ENCODE measurements at regions not wholly inside any gene's neighbourhood (a gene's known extent, or its start where the extent isn't known, plus 50 kb on each side); places are given as distances from the start of the nearest gene placed in this dataset.

DNA sequence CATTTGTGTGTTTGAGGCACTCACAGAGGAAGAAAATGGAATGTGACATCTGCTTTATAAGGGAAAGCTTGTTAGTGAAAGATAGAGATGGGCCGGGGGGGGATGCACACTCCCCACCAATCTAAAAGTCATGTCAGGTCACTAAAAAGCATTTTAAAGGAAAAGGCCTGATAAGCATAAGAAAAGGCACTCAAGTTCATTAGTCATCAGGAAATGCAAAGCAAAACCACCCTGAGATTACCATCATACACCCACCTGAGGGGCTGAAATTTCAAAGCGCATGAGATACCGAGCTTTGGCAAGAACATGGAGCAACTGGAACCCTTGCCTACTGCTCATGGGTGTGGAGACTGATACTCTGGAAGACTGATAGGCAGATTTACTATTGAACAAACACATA lies 77.9 kb upstream of the ANO1 start:
- no peak for DNase-seq
- ATAC-seq (ENCODE audit: low FRiP score), result no peak
- intact Hi-C loops (cut with DNase I), result no loop called here
- H3K9me3 ChIP-seq (ENCODE audit: control insufficient read depth, low read length), result no peaks in the 10 kb centered on the region
- no peaks in the 10 kb centered on the region for H3K27me3 ChIP-seq (ENCODE audit: control insufficient read depth in 1 of 2, insufficient read depth in 2 of 2, low read length in 1 of 2)
- H3K4me1 ChIP-seq (ENCODE audit: control insufficient read depth in 1 of 2, insufficient read depth in 2 of 2, low read length in 2 of 2), result no peaks in the 10 kb centered on the region
- H3K36me3 ChIP-seq (ENCODE audit: control insufficient read depth in 1 of 2, insufficient read depth in 2 of 2, low read length in 1 of 2), result no peaks in the 10 kb centered on the region
- no peak overlapping the region for H3K27ac ChIP-seq (ENCODE audit: low read depth in 1 of 2, low read length in 2 of 2)
- no peak overlapping the region for H3K4me3 ChIP-seq (ENCODE audit: low read length in 2 of 2)
- 39 to 42% methylated on average over 3 of the region's 3 CpGs for WGBS, 2 donors

DNA sequence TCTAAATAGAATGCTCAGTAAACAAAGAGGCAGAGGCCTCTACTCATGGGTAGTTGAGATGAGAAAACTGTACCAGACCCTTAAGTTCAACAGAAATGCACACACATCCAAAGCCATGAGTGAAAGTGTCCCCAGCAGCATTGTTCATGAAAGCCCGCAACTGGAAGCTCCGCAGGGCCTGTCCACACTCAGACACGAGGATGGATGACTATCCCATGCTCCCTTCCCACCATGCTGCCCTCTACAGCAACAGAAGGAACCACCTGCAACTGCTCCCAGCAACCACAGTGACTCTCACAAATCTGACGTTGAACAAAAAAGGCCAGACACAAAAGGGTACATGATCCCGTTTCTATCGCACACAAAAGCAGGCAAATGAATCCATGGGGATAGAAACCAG lies 76.9 kb upstream of the ANO1 start:
- no peak for DNase-seq
- Histone ChIP-seq H3K4me3 (ENCODE audit: low read length in 2 of 2) (no peak overlapping the region), H3K4me1 (ENCODE audit: control insufficient read depth in 1 of 2, insufficient read depth in 2 of 2, low read length in 2 of 2) (peaks cover 0 to 2% of the 10 kb centered on the region in 2 donors), H3K27ac (ENCODE audit: low read depth in 1 of 2, low read length in 2 of 2) (no peak overlapping the region), H3K36me3 (ENCODE audit: control insufficient read depth in 1 of 2, insufficient read depth in 2 of 2, low read length in 1 of 2) (no peaks in the 10 kb centered on the region), H3K27me3 (ENCODE audit: control insufficient read depth in 1 of 2, insufficient read depth in 2 of 2, low read length in 1 of 2) (no peaks in the 10 kb centered on the region), H3K9me3 (ENCODE audit: control insufficient read depth, low read length) (no peaks in the 10 kb centered on the region)
- ATAC-seq (ENCODE audit: low FRiP score), result no peak
- WGBS, 2 donors, result 84 to 93% methylated on average over 6 of the region's 6 CpGs
- intact Hi-C loops (cut with DNase I), result no loop called here

DNA sequence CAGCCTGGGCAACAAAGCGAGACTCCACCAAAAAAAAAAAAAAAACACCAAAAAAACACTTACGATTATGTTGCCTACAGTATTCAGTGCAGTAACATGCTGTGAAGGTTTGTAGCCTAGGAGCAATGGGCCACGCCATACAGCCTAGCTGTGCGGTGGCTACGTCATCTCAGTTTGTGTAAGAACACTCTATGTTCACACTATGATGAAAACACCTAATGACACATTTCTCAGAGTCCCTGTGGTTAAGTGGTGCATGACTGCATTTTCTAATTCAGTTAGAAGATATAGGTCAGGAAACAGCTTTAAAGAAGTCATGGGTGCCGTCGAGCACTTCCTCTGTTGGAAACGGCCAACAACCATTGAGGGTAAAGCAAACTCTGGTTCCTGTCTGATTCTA lies 75.7 kb upstream of the ANO1 start:
- H3K27ac ChIP-seq (ENCODE audit: low read depth in 1 of 2, low read length in 2 of 2), result no peak overlapping the region
- DNase-seq, result no peak
- H3K27me3 ChIP-seq (ENCODE audit: control insufficient read depth in 1 of 2, insufficient read depth in 2 of 2, low read length in 1 of 2), result no peaks in the 10 kb centered on the region
- no peak for ATAC-seq (ENCODE audit: low FRiP score)
- H3K4me1 ChIP-seq (ENCODE audit: control insufficient read depth in 1 of 2, insufficient read depth in 2 of 2, low read length in 2 of 2), result peaks cover 0 to 2% of the 10 kb centered on the region in 2 donors
- 84 to 95% methylated on average over 7 to 8 of the region's 8 CpGs for WGBS, 2 donors
- no peaks in the 10 kb centered on the region for H3K36me3 ChIP-seq (ENCODE audit: control insufficient read depth in 1 of 2, insufficient read depth in 2 of 2, low read length in 1 of 2)
- no peak overlapping the region for H3K4me3 ChIP-seq (ENCODE audit: low read length in 2 of 2)
- no peaks in the 10 kb centered on the region for H3K9me3 ChIP-seq (ENCODE audit: control insufficient read depth, low read length)
- intact Hi-C loops (cut with DNase I), result no loop called here

DNA sequence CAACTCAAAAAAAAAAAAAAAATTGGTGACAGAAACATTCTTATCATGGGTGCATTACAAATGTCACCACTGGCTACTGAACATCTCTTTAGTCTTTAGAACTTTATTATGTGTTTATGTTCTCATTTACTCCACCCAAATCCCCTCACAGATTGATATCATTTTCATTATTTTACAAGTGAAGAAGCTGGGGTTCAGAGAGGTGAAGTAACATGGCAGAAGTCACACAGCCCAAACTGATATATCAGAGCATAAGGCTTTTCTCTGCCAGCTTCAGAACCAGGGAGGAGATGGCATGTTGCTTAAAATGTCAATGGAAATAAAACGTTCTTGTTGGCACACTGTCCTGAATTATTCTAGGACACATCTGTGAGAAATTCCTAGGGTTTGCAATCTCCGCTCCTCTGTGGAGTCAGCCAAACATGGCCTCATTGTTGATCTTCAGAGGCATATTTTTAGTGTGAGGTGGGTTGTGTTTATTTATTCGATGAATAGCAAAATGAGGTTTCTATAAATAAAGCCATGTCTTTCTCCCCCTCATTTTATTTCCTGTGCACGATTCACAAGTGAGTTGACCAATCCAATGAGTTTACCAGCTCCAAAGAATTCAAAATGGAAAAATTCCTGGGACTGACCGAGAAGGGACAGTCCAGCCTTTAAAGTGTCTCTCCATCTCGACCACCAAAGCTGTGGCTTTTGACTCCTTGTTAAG lies 72.9 kb upstream of the ANO1 start:
- no peak for DNase-seq
- H3K27me3 ChIP-seq (ENCODE audit: control insufficient read depth in 1 of 2, insufficient read depth in 2 of 2, low read length in 1 of 2), result no peaks in the 10 kb centered on the region
- intact Hi-C loops (cut with DNase I), result loop anchor here in 1 of 2 donors (5.0 kb wide), 1 partner anchor 88 kb away; no protein-coding TSS in a partner anchor
- peaks cover 0 to 2% of the 10 kb centered on the region in 2 donors for H3K4me1 ChIP-seq (ENCODE audit: control insufficient read depth in 1 of 2, insufficient read depth in 2 of 2, low read length in 2 of 2)
- 3 to 7% methylated on average over 6 of the region's 6 CpGs for WGBS, 2 donors
- ATAC-seq (ENCODE audit: low FRiP score), result peak; percentile 40
- no peak overlapping the region for H3K4me3 ChIP-seq (ENCODE audit: low read length in 2 of 2)
- peak overlapping the region; percentile 38 to 85 for H3K27ac ChIP-seq (ENCODE audit: low read depth in 1 of 2, low read length in 2 of 2)
- H3K9me3 ChIP-seq (ENCODE audit: control insufficient read depth, low read length), result no peaks in the 10 kb centered on the region
- no peaks in the 10 kb centered on the region for H3K36me3 ChIP-seq (ENCODE audit: control insufficient read depth in 1 of 2, insufficient read depth in 2 of 2, low read length in 1 of 2)

DNA sequence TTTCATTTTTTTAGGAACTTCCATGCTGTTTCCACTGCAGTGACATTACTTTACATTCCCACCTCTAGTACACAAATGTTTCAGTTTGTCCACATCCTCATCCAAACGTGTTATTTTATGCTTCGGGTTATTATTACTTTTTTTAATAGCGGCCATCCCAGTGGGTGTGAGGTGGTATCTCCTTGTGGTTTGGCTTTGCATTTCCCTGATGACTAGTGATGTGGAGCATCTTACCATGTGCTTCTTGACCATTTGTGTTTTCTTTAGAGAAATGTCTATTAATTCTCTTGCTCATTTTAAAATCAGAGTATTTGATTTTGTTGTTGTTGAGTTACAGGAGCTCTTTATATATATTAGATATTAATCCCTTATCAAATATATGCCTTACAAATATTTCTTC lies 70.3 kb upstream of the ANO1 start:
- intact Hi-C loops (cut with DNase I), result loop anchor here in 1 of 2 donors (5.0 kb wide), 1 partner anchor 90 kb away; no protein-coding TSS in a partner anchor
- DNase-seq, result no peak
- Histone ChIP-seq H3K4me1 (ENCODE audit: control insufficient read depth in 1 of 2, insufficient read depth in 2 of 2, low read length in 2 of 2) (peaks cover 0 to 2% of the 10 kb centered on the region in 2 donors), H3K27me3 (ENCODE audit: control insufficient read depth in 1 of 2, insufficient read depth in 2 of 2, low read length in 1 of 2) (no peaks in the 10 kb centered on the region), H3K9me3 (ENCODE audit: control insufficient read depth, low read length) (no peaks in the 10 kb centered on the region), H3K36me3 (ENCODE audit: control insufficient read depth in 1 of 2, insufficient read depth in 2 of 2, low read length in 1 of 2) (no peaks in the 10 kb centered on the region), H3K4me3 (ENCODE audit: low read length in 2 of 2) (no peak overlapping the region), H3K27ac (ENCODE audit: low read depth in 1 of 2, low read length in 2 of 2) (no peak overlapping the region)
- no peak for ATAC-seq (ENCODE audit: low FRiP score)
- 83 to 92% methylated on average over 3 of the region's 3 CpGs for WGBS, 2 donors

DNA sequence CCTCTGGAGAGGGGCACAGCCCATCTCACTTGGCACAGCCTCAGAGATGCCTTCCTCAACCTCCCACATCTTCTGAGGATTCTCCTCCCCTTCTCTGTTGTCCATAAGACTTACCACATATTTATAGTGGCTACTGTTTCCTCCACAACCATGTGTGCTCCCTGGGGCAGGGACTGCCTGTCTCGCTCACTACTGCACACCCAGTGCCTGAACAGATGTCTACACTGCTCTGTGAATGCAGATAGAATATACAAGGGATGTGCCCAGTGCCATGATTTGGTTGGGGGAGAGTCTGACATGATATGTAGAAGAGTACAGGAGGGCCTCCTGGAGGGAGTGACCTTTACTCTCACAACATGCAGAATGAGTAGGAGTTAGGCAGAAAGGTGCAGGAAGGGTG lies 67.3 kb upstream of the ANO1 start:
- Histone ChIP-seq H3K4me1 (ENCODE audit: control insufficient read depth in 1 of 2, insufficient read depth in 2 of 2, low read length in 2 of 2) (no peaks in the 10 kb centered on the region), H3K9me3 (ENCODE audit: control insufficient read depth, low read length) (no peaks in the 10 kb centered on the region), H3K27me3 (ENCODE audit: control insufficient read depth in 1 of 2, insufficient read depth in 2 of 2, low read length in 1 of 2) (no peaks in the 10 kb centered on the region), H3K27ac (ENCODE audit: low read depth in 1 of 2, low read length in 2 of 2) (no peak overlapping the region), H3K4me3 (ENCODE audit: low read length in 2 of 2) (no peak overlapping the region), H3K36me3 (ENCODE audit: control insufficient read depth in 1 of 2, insufficient read depth in 2 of 2, low read length in 1 of 2) (no peaks in the 10 kb centered on the region)
- 97 to 100% methylated on average over 1 of the region's 1 CpG for WGBS, 2 donors
- intact Hi-C loops (cut with DNase I), result no loop called here
- DNase-seq, result no peak
- no peak for ATAC-seq (ENCODE audit: low FRiP score)

DNA sequence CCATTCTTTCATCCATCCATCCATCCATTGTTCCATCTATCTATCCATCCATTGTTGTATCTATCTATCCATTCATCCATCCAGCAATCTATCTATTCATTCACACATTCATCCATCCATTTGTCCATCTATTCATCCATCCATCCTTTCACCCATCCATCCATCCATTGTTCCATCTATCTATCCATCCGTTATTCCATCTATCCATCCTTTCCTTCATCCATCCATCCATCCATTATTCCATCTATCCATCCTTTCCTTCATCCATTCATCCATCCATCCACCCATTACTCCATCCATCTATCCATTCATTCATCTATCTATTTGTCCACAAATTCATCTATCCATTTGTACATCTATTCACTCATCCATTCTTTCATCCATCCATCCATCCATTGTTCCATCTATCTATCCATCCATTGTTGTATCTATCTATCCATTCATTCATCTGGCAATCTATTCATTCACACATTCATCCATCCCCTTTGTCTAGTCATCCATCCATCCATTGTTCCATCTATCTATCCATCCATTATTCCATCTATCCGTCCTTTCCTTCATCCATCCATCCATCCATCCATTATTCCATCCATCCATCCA lies 65.9 kb upstream of the ANO1 start:
- WGBS, 2 donors, result 93 to 97% methylated on average over 2 of the region's 2 CpGs
- Histone ChIP-seq H3K27me3 (ENCODE audit: control insufficient read depth in 1 of 2, insufficient read depth in 2 of 2, low read length in 1 of 2) (no peaks in the 10 kb centered on the region), H3K27ac (ENCODE audit: low read depth in 1 of 2, low read length in 2 of 2) (no peak overlapping the region), H3K36me3 (ENCODE audit: control insufficient read depth in 1 of 2, insufficient read depth in 2 of 2, low read length in 1 of 2) (no peaks in the 10 kb centered on the region), H3K4me1 (ENCODE audit: control insufficient read depth in 1 of 2, insufficient read depth in 2 of 2, low read length in 2 of 2) (no peaks in the 10 kb centered on the region), H3K9me3 (ENCODE audit: control insufficient read depth, low read length) (no peaks in the 10 kb centered on the region), H3K4me3 (ENCODE audit: low read length in 2 of 2) (no peak overlapping the region)
- ATAC-seq (ENCODE audit: low FRiP score) (no peak), DNase-seq (no peak)
- intact Hi-C loops (cut with DNase I), result no loop called here

DNA sequence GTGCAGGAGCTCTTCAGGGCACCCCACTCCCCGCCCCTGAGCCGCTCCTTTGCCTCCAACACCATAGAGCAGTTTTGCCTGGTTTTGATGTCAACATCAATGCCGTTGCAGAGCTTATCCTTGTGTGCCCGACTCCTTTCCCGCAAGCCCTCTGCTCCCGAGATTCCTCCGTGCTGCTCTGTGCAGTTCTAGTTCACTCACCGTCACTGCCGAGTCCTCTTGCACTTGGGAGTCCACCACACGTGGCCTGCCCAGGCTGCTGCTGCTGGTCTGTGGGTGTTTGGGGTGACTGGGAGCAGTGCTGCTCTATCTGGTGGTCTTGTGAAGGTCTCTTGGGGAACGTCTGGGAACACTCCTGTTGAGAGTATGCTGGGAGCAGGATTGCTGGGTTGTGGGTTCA lies 63.8 kb upstream of the ANO1 start:
- no peaks in the 10 kb centered on the region for H3K9me3 ChIP-seq (ENCODE audit: control insufficient read depth, low read length)
- no peaks in the 10 kb centered on the region for H3K27me3 ChIP-seq (ENCODE audit: control insufficient read depth in 1 of 2, insufficient read depth in 2 of 2, low read length in 1 of 2)
- no peaks in the 10 kb centered on the region for H3K4me1 ChIP-seq (ENCODE audit: control insufficient read depth in 1 of 2, insufficient read depth in 2 of 2, low read length in 2 of 2)
- DNase-seq (no peak), ATAC-seq (ENCODE audit: low FRiP score) (no peak)
- WGBS, 2 donors, result 93 to 94% methylated on average over 11 of the region's 11 CpGs
- no peak overlapping the region for H3K27ac ChIP-seq (ENCODE audit: low read depth in 1 of 2, low read length in 2 of 2)
- no peak overlapping the region for H3K4me3 ChIP-seq (ENCODE audit: low read length in 2 of 2)
- intact Hi-C loops (cut with DNase I), result no loop called here
- no peaks in the 10 kb centered on the region for H3K36me3 ChIP-seq (ENCODE audit: control insufficient read depth in 1 of 2, insufficient read depth in 2 of 2, low read length in 1 of 2)

All from aorta (tissue), 5 donors.